Nephron progenitor cell (in vitro differentiated cells): ENCODE measurements at regions not wholly inside any gene's neighbourhood (a gene's known extent, or its start where the extent isn't known, plus 50 kb on each side); places are given as distances from the start of the nearest gene placed in this dataset.
"Not testable (repeated sequence)": the region's sequence is repeated elsewhere in the genome, so short reads cannot be mapped to it uniquely, and the experiment has no call there.

ENCODE experiments used
- DNase-seq: peaks from one replicate; pipeline ENCODE4 v3.0.0; 2021
- H3K27ac Mint-ChIP-seq: 2 replicates; pipeline ENCODE4 v1.8.0; 2021; ENCODE audit warnings: mild to moderate bottlenecking, moderate library complexity, mixed read lengths
- H3K27me3 Mint-ChIP-seq: 2 replicates; pipeline ENCODE4 v1.8.0; 2021; ENCODE audit warnings: mild to moderate bottlenecking, low read depth, mixed read lengths; ENCODE audit not compliant: poor library complexity
- H3K36me3 Mint-ChIP-seq: 2 replicates; pipeline ENCODE4 v1.8.0; 2021; ENCODE audit warnings: low read depth, mixed read lengths
- H3K4me1 Mint-ChIP-seq: 2 replicates; pipeline ENCODE4 v1.8.0; 2021; ENCODE audit warnings: mixed read lengths
- H3K4me3 Mint-ChIP-seq: 2 replicates; pipeline ENCODE4 v1.8.0; 2021; ENCODE audit warnings: mild to moderate bottlenecking, moderate library complexity, mixed read lengths
- H3K9me3 Mint-ChIP-seq: 2 replicates; pipeline ENCODE4 v1.8.0; 2021; ENCODE audit warnings: mild to moderate bottlenecking, moderate library complexity, mixed read lengths
- TF ChIP-seq, protein P1 (sequence below): fragments of 200-600 bp; sonication (generic); IDR thresholded peaks from 2 replicates; pipeline ENCODE4 v1.5.0; 2021; ENCODE audit warnings: antibody characterized with exemption

- no peak overlapping the region for H3K4me3 Mint-ChIP-seq
- TF ChIP-seq, protein P1, sequence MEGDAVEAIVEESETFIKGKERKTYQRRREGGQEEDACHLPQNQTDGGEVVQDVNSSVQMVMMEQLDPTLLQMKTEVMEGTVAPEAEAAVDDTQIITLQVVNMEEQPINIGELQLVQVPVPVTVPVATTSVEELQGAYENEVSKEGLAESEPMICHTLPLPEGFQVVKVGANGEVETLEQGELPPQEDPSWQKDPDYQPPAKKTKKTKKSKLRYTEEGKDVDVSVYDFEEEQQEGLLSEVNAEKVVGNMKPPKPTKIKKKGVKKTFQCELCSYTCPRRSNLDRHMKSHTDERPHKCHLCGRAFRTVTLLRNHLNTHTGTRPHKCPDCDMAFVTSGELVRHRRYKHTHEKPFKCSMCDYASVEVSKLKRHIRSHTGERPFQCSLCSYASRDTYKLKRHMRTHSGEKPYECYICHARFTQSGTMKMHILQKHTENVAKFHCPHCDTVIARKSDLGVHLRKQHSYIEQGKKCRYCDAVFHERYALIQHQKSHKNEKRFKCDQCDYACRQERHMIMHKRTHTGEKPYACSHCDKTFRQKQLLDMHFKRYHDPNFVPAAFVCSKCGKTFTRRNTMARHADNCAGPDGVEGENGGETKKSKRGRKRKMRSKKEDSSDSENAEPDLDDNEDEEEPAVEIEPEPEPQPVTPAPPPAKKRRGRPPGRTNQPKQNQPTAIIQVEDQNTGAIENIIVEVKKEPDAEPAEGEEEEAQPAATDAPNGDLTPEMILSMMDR: no peak
- H3K4me1 Mint-ChIP-seq: peaks cover 80% of the 10 kb centered on the region
- peak overlapping the region; percentile 78 for H3K27ac Mint-ChIP-seq
- no peaks in the 10 kb centered on the region for H3K36me3 Mint-ChIP-seq
- DNase-seq: no peak
- no peaks in the 10 kb centered on the region for H3K9me3 Mint-ChIP-seq
- H3K27me3 Mint-ChIP-seq: peaks cover 1% of the 10 kb centered on the region
Observed at GRCh38 chr1:9442986-9443385, 96.3 kb upstream of the SLC25A33 start.

DNA sequence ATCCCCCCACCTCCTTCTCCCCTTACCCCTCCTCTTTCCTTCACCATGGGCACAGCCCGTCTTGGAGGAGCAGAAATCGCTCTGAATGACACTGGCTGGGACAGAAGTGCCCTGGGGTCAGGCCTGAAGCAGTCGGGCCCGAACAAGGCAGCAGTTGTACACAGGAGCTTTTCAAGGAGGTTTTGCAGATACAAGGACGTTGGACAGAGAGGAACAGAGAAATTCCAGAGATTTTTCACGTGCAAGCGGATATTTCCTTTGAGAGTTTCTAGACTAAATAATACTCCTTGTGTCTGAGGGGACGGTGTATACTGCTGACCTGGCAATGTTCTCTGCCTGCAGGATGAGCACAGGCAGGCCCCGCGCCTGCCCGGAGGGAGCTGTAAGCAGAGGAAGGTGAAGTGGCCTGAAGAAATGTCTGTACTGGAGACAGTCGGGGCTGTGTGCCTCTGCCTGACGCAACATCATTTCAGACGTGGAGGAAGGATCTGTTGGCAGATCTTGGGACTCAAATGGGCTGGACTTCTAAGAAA, 95.3 kb upstream of the SLC25A33 start:
- H3K4me1 Mint-ChIP-seq: peaks cover 80% of the 10 kb centered on the region
- peaks cover 3% of the 10 kb centered on the region for H3K27me3 Mint-ChIP-seq
- peak overlapping the region; percentile 94 for H3K27ac Mint-ChIP-seq
- peak overlapping the region; percentile 23 for H3K4me3 Mint-ChIP-seq
- DNase-seq: no peak
- H3K36me3 Mint-ChIP-seq: no peaks in the 10 kb centered on the region
- H3K9me3 Mint-ChIP-seq: no peaks in the 10 kb centered on the region
- TF ChIP-seq, protein P1: no peak

GRCh38 chr1:9444532-9444931, 94.7 kb upstream of the SLC25A33 start:
- peaks cover 80% of the 10 kb centered on the region for H3K4me1 Mint-ChIP-seq
- no peaks in the 10 kb centered on the region for H3K9me3 Mint-ChIP-seq
- TF ChIP-seq, protein P1: no peak
- no peak overlapping the region for H3K4me3 Mint-ChIP-seq
- H3K27me3 Mint-ChIP-seq: peaks cover 3% of the 10 kb centered on the region
- H3K36me3 Mint-ChIP-seq: no peaks in the 10 kb centered on the region
- peak overlapping the region; percentile 86 for H3K27ac Mint-ChIP-seq
- no peak for DNase-seq

DNA sequence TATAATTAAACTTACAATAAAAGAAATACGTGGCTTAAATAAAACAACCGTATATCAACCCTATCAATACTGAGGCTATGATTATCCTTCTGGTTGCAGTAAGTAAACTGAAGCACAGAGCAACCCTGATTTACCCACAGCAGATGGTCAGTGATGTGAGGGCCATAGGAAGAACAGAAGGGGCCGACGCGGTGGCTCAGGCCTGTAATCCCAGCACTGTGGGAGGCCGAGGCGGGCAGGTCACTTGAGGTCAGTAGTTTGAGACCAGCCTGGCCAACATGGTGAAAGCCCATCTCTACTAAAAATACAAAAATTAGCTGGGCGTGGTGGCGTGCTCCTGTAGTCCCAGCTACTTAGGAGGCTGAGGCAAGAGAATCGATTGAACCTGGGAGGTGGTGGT, 94.2 kb upstream of the SLC25A33 start:
- DNase-seq, H3K36me3 Mint-ChIP-seq, H3K27me3 Mint-ChIP-seq, H3K27ac Mint-ChIP-seq, H3K9me3 Mint-ChIP-seq, H3K4me3 Mint-ChIP-seq: not testable (repeated sequence)
- H3K4me1 Mint-ChIP-seq: peaks cover 82% of the 10 kb centered on the region

GRCh38 chr1:9447215-9447960, 91.9 kb upstream of the SLC25A33 start:
- no peak for DNase-seq
- no peaks in the 10 kb centered on the region for H3K36me3 Mint-ChIP-seq
- H3K9me3 Mint-ChIP-seq: no peaks in the 10 kb centered on the region
- TF ChIP-seq, protein P1: no peak
- no peak overlapping the region for H3K4me3 Mint-ChIP-seq
- H3K27ac Mint-ChIP-seq: no peak overlapping the region
- peaks cover 84% of the 10 kb centered on the region for H3K4me1 Mint-ChIP-seq
- H3K27me3 Mint-ChIP-seq: peaks cover 3% of the 10 kb centered on the region

DNA sequence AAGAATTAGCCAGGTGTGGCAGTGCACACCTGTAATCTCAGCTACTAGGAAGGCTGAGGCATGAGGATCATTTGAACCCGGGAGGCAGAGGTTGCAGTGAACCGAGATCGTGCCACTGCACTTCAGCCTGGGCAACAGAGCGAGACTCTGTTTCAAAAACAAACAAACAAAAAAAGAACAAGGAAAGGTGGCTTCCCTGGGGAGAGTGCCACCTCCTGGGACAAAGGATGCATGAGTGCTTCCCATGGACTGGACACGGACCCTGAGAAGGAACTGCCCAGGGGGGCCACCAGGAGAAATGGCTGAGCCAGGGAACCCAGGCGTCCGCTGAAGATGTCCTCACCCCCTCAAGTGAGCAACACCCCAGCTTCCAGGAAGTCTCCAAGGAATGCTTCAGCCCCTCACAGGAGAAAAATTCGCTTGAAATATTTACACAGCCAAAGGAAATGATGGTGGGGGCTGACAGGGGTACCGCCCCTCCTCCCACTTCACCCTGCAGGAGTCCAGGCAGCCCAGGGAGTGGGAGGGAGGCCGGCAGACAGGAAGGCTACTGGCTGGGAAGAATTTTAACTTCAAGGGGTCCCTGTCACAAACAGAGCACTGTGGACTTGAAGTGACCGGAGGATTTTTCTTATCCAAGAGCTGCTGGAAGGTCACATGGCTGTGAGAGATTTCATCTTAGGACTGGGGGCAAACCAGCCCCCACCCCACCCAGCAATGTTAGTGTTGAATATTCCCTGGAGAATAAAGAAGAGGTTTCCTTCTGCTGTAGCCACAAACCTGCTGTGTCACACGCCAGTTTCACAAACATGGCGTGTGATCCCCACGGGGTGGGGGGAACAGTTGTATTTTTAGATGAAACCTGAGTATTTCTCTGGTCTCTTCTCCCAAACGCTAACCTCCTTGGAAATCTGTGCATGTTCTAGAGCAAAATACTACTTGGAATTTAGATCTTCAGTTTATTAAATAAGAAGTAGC, 90.8 kb upstream of the SLC25A33 start:
- peak; percentile 38 for DNase-seq
- Mint-ChIP-seq H3K27me3 (peaks cover 3% of the 10 kb centered on the region), H3K4me3 (peak overlapping the region; percentile 71), H3K27ac (peak overlapping the region; percentile 96), H3K9me3 (no peaks in the 10 kb centered on the region), H3K4me1 (peaks cover 84% of the 10 kb centered on the region), H3K36me3 (no peaks in the 10 kb centered on the region)
- TF ChIP-seq, protein P1: no peak
